Activated CD4-positive, alpha-beta T cell treated with anti-CD3 and anti-CD28 coated beads for 36 hours (primary cell): ENCODE measurements at regions not wholly inside any gene's neighbourhood (a gene's known extent, or its start where the extent isn't known, plus 50 kb on each side); places are given as distances from the start of the nearest gene placed in this dataset.

Experiments used
- ATAC-seq: fragments of 200-7000 bp; cut with Tn5 transposase; one replicate; pipeline ENCODE4 v1.10.0; 2021; ENCODE audit warnings: mild to moderate bottlenecking, moderate library complexity
- CTCF ChIA-PET: fragments of 350-600 bp; sonication (Branson Sonifier 250); formaldehyde crosslinking; loops from one replicate; lab custom pipeline; 2021; ENCODE audit warnings: antibody characterized with exemption; lab: Charles Lee
- POLR2A ChIA-PET: fragments of 350-600 bp; sonication (Branson Sonifier 250); formaldehyde crosslinking; loops from one replicate; lab custom pipeline; 2021; ENCODE audit warnings: antibody characterized with exemption, inconsistent platforms; lab: Charles Lee
- DNase-seq: peaks from one replicate; pipeline ENCODE4 v3.0.0-alpha.2; 2020
- H3K27ac Mint-ChIP-seq: one replicate; pipeline ENCODE4 v1.8.0; 2021; ENCODE audit warnings: mixed read lengths
- H3K27me3 Mint-ChIP-seq: one replicate; pipeline ENCODE4 v1.8.0; 2021; ENCODE audit warnings: mixed read lengths
- H3K36me3 Mint-ChIP-seq: one replicate; pipeline ENCODE4 v1.8.0; 2021; ENCODE audit warnings: low read depth, mixed read lengths
- H3K4me1 Mint-ChIP-seq: one replicate; pipeline ENCODE4 v1.8.0; 2021; ENCODE audit warnings: mixed read lengths
- H3K4me3 Mint-ChIP-seq: one replicate; pipeline ENCODE4 v1.8.0; 2021; ENCODE audit warnings: mild to moderate bottlenecking, moderate library complexity, mixed read lengths
- H3K9me3 Mint-ChIP-seq: one replicate; pipeline ENCODE4 v1.8.0; 2021; ENCODE audit warnings: low read depth, mixed read lengths
- intact Hi-C, 2 experiments: fragments of 100-400 bp; cut with DNase I in 1 of 2; cut with micrococcal nuclease in 1 of 2; formaldehyde crosslinking; loops; one replicate each; pipeline versions ENCODE4 v1.14.2 to v1.15.1; 2022 to 2024; cut with DNase I, micrococcal nuclease

DNA sequence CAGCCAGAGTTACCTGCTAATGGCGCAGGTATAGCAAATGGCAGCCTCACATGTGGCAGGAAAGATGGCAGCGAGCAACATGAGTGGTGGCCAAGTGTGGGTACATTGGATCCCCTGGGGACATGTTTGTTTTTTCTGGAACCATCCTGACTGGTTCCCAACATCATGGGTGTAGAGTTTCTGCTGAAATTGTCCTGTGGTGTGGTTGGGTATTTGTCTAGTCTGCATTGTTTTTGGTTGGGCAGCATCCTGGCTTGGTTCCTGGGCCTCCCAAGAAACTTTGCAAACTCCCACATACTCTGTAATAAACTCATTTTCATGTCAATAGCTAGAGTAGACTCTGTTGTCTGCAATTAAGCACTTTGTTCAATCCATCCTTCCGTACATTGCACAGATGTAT lies 282.6 kb downstream of the CDC5L start:
- no peaks in the 10 kb centered on the region for H3K27me3 Mint-ChIP-seq
- DNase-seq: no peak
- H3K4me1 Mint-ChIP-seq: no peaks in the 10 kb centered on the region
- intact Hi-C loops: no loop called here
- ChIA-PET POLR2A (no interaction called here), CTCF (interaction anchor here (0.6 kb wide), 2 partner anchors 93 to 1275 kb away, joined by 3 read pairs; no protein-coding TSS in a partner anchor)
- ATAC-seq: no peak
- H3K36me3 Mint-ChIP-seq: no peaks in the 10 kb centered on the region
- no peaks in the 10 kb centered on the region for H3K9me3 Mint-ChIP-seq
- H3K27ac Mint-ChIP-seq: no peak overlapping the region
- H3K4me3 Mint-ChIP-seq: no peak overlapping the region

DNA sequence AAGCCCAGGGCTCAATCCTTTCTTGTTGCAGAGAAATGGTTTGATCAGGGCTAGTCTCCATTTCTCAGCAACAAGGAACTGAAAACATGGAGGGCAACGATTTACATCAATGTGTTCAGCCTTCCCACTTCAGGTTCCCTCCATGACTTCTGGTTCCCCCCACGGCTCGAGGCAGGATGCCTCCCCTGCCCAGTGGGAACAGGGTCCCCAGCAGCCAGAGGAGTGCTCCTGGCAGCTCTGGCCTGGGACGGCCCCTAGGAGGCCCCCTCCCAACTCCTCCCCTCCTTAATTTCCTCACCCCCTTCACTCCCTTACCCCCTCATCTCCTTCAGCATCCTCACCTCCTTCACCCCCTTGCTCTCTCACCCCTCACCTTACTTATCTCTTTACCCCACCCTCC lies 283.8 kb downstream of the CDC5L start:
- Mint-ChIP-seq H3K4me3 (no peak overlapping the region), H3K4me1 (no peaks in the 10 kb centered on the region), H3K27ac (no peak overlapping the region), H3K36me3 (no peaks in the 10 kb centered on the region), H3K27me3 (no peaks in the 10 kb centered on the region), H3K9me3 (no peaks in the 10 kb centered on the region)
- no peak for DNase-seq
- ChIA-PET POLR2A (no interaction called here), CTCF (interaction anchor here (1.4 to 1.8 kb wide), 2 partner anchors 16 to 196 kb away, joined by 3 to 4 read pairs; no protein-coding TSS in a partner anchor)
- intact Hi-C loops: no loop called here
- no peak for ATAC-seq

DNA sequence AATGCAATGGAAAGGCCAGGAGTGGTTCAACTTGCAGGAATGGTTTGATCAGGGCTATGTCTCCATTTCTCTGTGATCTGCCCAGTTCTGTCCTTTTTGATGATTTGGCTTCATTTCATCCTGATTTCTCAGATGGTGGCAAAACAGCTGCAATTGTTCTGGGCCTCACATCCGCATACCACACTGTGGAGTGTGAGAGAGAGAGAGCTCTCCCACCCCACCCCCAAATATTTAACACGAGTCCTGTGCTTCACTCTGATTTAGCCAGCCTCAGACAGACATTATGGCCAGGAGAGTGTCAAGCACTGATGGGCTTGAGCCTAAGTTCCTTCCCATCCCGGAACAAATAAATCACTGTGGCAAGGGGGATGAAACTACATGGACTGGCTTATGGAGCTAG lies 284.6 kb downstream of the CDC5L start:
- Mint-ChIP-seq H3K9me3 (no peaks in the 10 kb centered on the region), H3K27ac (no peak overlapping the region), H3K27me3 (no peaks in the 10 kb centered on the region), H3K4me1 (no peaks in the 10 kb centered on the region), H3K36me3 (no peaks in the 10 kb centered on the region), H3K4me3 (no peak overlapping the region)
- no peak for ATAC-seq
- intact Hi-C loops: no loop called here
- no peak for DNase-seq
- POLR2A ChIA-PET: no interaction called here
- CTCF ChIA-PET: interaction anchor here (1.4 to 1.8 kb wide), 2 partner anchors 16 to 196 kb away, joined by 3 to 4 read pairs; no protein-coding TSS in a partner anchor

DNA sequence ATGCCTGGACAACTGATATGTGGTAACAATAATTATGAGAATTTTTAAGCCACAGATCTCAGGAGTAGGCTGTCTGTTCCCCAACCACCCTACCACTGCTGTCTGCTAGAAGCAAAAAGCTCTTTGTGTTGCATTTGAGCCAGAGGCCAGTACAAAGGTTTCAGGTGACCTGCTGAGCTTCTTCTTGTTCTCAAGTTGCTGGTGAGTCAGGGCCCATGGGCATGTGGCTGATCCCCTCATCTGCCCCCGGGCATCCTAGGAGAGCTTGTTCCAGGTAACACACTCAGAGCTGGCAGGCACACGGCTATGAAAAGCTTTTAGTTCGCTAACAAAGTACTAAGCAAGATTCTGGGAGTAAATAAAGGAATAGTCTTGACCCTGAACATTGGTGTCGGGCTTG lies 285.3 kb downstream of the CDC5L start:
- Mint-ChIP-seq H3K4me1 (no peaks in the 10 kb centered on the region), H3K27ac (no peak overlapping the region), H3K27me3 (no peaks in the 10 kb centered on the region), H3K4me3 (no peak overlapping the region), H3K36me3 (no peaks in the 10 kb centered on the region), H3K9me3 (no peaks in the 10 kb centered on the region)
- intact Hi-C loops: no loop called here
- CTCF ChIA-PET: interaction anchor here (1.4 kb wide), 1 partner anchor 197 kb away, joined by 3 read pairs; no protein-coding TSS in a partner anchor
- POLR2A ChIA-PET: no interaction called here
- DNase-seq (no peak), ATAC-seq (no peak)

DNA sequence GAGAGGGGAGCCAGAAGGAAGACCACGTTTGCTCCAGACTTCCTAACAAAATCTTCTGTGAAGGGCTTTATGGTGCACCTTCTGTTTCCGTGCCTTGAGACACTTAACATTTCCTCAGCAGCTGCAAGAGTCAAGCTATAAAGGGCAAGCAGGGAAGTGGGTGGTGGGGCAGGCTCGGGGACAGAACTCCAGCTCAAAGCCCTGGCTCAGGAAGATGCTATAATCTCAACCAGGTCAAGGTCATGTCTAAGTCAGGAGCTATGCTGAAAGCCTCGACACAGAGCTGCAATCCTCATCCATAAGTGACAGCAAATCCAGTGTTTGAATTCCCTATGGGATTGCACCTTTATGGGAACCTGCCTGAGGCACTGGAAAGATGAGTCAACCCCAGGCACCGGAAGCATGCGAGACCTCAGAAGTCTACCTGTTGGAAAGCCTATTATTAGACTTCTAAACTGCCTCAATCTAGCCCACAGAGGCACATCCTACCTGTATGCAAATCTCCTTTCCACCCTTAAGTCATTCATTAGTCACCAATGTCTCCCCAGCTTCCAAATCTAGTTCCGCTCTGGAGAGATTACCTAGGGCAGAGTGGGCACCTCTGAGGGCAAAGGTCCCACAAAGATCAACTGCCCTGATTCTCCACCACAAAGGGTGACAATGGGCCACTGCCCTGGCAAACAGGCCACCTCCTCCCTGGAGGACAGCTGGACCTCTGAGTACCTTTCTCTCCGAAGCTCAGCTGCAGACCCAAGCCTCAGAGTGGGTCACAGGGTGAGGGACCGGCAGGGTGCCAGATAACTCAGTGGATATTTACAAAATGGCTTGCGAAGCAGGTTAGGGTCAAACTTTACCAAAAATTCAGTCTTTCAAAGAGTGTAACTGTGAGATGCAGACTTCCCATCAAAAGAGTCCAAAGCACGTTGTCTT lies 287.0 kb downstream of the CDC5L start:
- Mint-ChIP-seq H3K36me3 (no peaks in the 10 kb centered on the region), H3K4me1 (no peaks in the 10 kb centered on the region), H3K27me3 (no peaks in the 10 kb centered on the region), H3K27ac (no peak overlapping the region), H3K9me3 (no peaks in the 10 kb centered on the region), H3K4me3 (no peak overlapping the region)
- ChIA-PET CTCF (interaction anchor here (1.5 kb wide), 1 partner anchor 18 kb away, joined by 5 read pairs; no protein-coding TSS in a partner anchor), POLR2A (no interaction called here)
- no peak for DNase-seq
- intact Hi-C loops: no loop called here
- ATAC-seq: no peak

DNA sequence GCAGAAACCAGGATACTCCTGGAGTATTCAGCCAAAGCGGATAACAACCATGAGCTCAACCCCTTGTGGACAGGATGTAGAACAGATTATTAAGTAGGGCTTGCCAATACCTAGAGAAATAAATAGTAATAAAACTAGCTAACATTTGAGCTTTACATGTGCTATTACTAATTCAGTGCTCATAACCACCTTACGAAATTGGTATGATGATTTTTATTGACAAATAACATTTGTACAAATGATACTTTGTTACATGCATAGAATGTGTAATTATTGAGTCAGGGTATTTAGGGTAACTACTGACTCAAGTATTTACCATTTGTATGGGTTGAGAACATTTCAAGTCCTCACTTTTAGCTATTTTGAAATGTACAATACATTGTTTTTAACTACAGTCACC lies 287.9 kb downstream of the CDC5L start:
- POLR2A ChIA-PET: no interaction called here
- Mint-ChIP-seq H3K4me3 (no peak overlapping the region), H3K4me1 (no peaks in the 10 kb centered on the region), H3K9me3 (no peaks in the 10 kb centered on the region), H3K27me3 (no peaks in the 10 kb centered on the region), H3K36me3 (no peaks in the 10 kb centered on the region), H3K27ac (no peak overlapping the region)
- intact Hi-C loops: no loop called here
- no peak for DNase-seq
- CTCF ChIA-PET: interaction anchor here (1.2 kb wide), 1 partner anchor 20 kb away, joined by 4 read pairs; no protein-coding TSS in a partner anchor
- no peak for ATAC-seq

DNA sequence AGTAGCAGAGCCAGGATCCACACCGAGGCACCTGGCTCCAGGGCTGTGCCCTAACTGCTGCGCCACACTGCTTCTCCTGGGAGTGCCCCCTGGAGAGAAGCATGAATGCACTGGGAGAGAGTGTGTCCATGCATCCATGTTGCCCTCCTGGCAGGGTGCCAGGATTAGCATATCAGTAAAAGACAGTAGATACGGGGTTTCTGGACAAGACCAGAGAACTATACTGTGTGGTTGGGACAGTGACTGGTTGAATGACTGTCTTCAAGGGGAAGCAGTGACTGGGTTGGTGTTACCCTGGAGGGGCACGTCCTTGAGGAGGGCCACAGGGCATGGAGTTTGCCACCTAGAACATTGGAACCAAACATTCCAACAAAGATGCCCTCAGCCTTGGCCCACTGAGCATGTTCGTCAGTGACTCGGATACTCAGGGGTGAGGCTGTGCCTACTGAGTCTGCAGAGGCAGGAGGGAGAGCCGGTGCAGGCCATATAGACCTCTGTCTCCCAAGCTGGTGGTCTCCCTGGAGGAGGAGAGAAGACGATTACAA lies 288.8 kb downstream of the CDC5L start:
- ChIA-PET CTCF (interaction anchor here (1.2 kb wide), 1 partner anchor 20 kb away, joined by 4 read pairs; no protein-coding TSS in a partner anchor), POLR2A (no interaction called here)
- H3K4me3 Mint-ChIP-seq: no peak overlapping the region
- no peak for ATAC-seq
- intact Hi-C loops: no loop called here
- H3K4me1 Mint-ChIP-seq: no peaks in the 10 kb centered on the region
- no peaks in the 10 kb centered on the region for H3K27me3 Mint-ChIP-seq
- no peak for DNase-seq
- H3K36me3 Mint-ChIP-seq: no peaks in the 10 kb centered on the region
- no peak overlapping the region for H3K27ac Mint-ChIP-seq
- no peaks in the 10 kb centered on the region for H3K9me3 Mint-ChIP-seq

DNA sequence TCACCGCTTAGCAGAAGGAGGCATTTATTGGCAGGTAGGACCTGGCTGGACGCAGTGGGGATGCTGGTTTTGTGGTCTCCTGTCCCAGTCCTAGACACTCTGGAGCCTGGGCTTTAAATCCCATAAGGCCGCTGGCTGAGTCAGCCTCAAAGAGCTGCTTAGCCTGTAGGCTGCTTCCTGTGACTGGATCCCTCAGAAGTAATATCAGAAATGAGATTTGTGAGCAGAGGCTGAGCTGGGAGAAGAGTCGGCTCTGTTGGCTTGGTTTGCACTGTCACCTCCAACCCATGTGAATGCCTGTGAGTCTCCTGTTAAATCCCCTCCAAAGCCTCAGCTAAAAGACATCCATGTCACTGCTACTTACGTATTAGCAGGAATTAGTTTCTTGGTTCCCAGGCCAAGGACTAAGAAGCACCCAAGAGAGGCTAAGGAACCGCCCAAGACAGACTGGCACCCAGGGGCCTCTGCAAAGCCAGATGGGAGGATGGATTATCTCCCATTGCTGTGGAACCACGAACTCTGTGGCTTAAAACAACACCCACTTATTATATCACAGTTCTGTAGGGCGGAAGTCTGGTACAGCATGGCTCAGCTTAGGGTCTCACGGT lies 289.4 kb downstream of the CDC5L start:
- Mint-ChIP-seq H3K4me1 (no peaks in the 10 kb centered on the region), H3K27me3 (no peaks in the 10 kb centered on the region), H3K9me3 (no peaks in the 10 kb centered on the region), H3K36me3 (no peaks in the 10 kb centered on the region), H3K4me3 (no peak overlapping the region), H3K27ac (no peak overlapping the region)
- ChIA-PET POLR2A (no interaction called here), CTCF (no interaction called here)
- ATAC-seq: no peak
- no peak for DNase-seq
- intact Hi-C loops: no loop called here

DNA sequence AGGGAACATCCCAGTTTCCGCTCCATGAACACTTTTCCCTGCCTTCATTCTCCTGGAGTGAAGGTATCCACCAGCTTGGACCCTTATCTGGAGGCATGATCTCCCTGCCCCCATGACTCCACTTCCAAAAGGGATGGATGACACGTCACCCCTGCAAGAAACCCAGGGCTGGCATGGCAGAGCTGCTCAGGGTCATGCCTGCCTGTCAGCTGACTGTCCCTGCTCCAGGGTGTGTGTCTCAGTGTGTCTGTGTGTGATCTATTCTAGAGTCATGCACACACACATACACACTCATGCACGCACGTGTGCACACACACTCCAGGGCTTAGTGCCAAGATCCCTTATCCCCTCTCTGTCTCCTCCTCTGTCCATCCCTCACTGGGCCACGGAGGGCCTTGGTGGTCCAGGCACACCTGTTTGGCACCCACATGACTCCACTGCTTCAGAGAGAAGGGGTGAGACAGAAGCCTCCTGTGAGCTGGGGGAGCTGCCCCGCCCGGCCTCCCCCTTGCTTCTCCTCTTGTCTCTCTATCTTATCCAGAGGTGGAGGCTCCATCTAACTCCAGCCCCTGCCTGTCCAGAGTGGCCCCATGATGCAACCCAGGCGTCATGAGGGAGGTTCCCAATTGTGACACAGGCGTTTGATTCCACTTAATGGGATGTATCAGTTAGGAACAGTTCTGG lies 290.9 kb downstream of the CDC5L start:
- POLR2A ChIA-PET: no interaction called here
- no peak overlapping the region for H3K4me3 Mint-ChIP-seq
- DNase-seq (no peak), ATAC-seq (no peak)
- H3K4me1 Mint-ChIP-seq: no peaks in the 10 kb centered on the region
- CTCF ChIA-PET: interaction anchor here (0.6 kb wide), 1 partner anchor 23 kb away, joined by 3 read pairs; no protein-coding TSS in a partner anchor
- H3K36me3 Mint-ChIP-seq: no peaks in the 10 kb centered on the region
- H3K27me3 Mint-ChIP-seq: no peaks in the 10 kb centered on the region
- H3K27ac Mint-ChIP-seq: no peak overlapping the region
- intact Hi-C loops: no loop called here
- H3K9me3 Mint-ChIP-seq: no peaks in the 10 kb centered on the region

DNA sequence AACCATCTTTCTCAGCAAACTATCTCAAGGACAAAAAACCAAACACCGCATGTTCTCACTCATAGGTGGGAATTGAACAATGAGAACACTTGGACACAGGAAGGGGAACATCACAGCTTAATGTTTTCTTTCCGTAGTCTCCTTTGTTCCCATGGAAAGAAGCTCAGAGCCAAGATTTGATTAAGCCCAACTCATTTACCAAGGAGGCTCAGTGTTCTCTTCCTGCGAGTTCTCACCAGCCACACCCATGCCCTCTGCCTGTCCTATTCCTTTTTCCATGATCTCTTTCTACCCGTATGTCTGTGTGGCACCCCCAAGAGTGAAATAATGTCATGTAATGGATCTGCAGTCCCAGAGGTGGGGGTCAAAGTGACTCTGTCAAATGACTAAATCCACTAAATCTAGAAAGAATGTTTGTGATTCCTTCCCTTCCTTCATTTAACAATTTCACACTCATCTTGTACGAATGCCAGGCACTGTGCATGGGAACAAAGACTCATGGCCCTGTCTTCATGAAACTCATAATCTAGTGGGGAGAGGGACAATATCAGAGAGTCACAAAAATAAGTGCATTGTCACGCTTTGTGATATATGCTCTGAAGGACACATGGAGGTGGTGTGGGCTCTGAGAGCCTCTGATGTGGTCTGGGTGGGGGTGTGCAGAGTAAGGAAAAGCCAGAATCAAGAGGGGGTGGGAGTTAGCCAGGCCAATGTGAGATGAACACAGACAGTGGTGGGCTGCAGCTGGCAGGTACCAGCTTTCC lies 292.1 kb downstream of the CDC5L start:
- intact Hi-C loops: no loop called here
- no peak for ATAC-seq
- Mint-ChIP-seq H3K27ac (no peak overlapping the region), H3K4me1 (no peaks in the 10 kb centered on the region), H3K36me3 (no peaks in the 10 kb centered on the region), H3K27me3 (no peaks in the 10 kb centered on the region), H3K4me3 (no peak overlapping the region), H3K9me3 (no peaks in the 10 kb centered on the region)
- no peak for DNase-seq
- ChIA-PET POLR2A (no interaction called here), CTCF (interaction anchor here (0.6 to 1.3 kb wide), 3 partner anchors 18 to 784 kb away, joined by 3 to 4 read pairs (median 3); no protein-coding TSS in a partner anchor)
